ENCODE measurements at regions not wholly inside any gene's neighbourhood (a gene's known extent, or its start where the extent isn't known, plus 50 kb on each side); places are given as distances from the start of the nearest gene placed in this dataset.
"Not testable (repeated sequence)": the region's sequence is repeated elsewhere in the genome, so short reads cannot be mapped to it uniquely, and the experiment has no call there.

DNA sequence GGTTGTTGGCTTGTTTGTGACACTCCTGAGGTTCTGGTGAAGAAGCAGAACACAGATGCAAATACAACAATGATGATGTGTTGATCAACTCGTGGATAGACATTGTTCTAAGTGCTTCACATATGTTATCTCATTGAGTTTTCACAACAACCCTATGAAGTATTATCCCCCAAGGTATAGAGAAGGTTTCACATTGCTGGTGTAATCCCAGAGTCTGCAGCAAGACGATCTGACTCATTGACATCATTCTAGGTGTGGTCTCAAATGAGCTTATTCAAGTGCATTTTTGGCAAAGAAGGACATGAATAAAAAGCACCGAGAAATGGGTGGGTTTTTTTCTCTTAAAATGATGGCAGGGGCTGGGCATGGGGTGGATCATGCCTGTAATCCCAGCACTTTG is 64.1 kb upstream of the SCAF4 start:
- CTCF ChIA-PET: interaction anchor here (1.0 kb wide), 1 partner anchor 10 kb away, joined by 4 read pairs; no protein-coding TSS in a partner anchor
- dilution Hi-C loops (cut with MboI; ENCODE audit: extremely low pct_ligation_motif_present, low sequenced_read_pairs): no loop called here
- no peak for FAIRE-seq

GRCh38 chr21:31790420-31790819 is 58.5 kb upstream of the SCAF4 start:
- H2AFZ ChIP-seq (ENCODE audit: low read depth, low read length); H3K36me3 ChIP-seq (ENCODE audit: control insufficient read depth in 2 of 2, extremely low read depth in 1 of 2, insufficient read depth in 2 of 2, low read length in 2 of 2); intact Hi-C loops (cut with micrococcal nuclease); DNase-seq (ENCODE audit: low read depth, low spot score); BruUV-seq (replicated peaks); CTCF ChIA-PET; dilution Hi-C loops (cut with MboI; ENCODE audit: extremely low pct_ligation_motif_present, low sequenced_read_pairs); H3K4me1 ChIP-seq (ENCODE audit: control insufficient read depth, extremely low read depth, insufficient read depth, low read length); H3K9ac ChIP-seq (replicated peaks; ENCODE audit: extremely low read depth, insufficient read depth, low read length); H3K9me1 ChIP-seq (replicated peaks; ENCODE audit: control insufficient read depth, extremely low read depth, insufficient read depth, low read length); FAIRE-seq; H3K79me2 ChIP-seq (ENCODE audit: control insufficient read depth, insufficient read depth, low read length); H4K20me1 ChIP-seq (replicated peaks; ENCODE audit: control insufficient read depth, extremely low read depth, insufficient read depth, low read length); POLR2A ChIA-PET; H3K9me3 ChIP-seq (replicated peaks; ENCODE audit: control insufficient read depth, insufficient read depth, low read length); H3K27me3 ChIP-seq (ENCODE audit: control insufficient read depth in 2 of 2, insufficient read depth in 2 of 2, low read length in 2 of 2); H3K4me2 ChIP-seq (ENCODE audit: insufficient read depth, low read length); H3K4me3 ChIP-seq (replicated peaks in 1 of 3; ENCODE audit: insufficient read depth in 1 of 3, low read depth in 1 of 3, low read length in 3 of 3); H3K27ac ChIP-seq (ENCODE audit: insufficient read depth, low read depth, low read length): not testable (repeated sequence)

More for the DNA sequence above, 64.1 kb upstream of the SCAF4 start:
- Histone ChIP-seq H3K4me1 (ENCODE audit: control insufficient read depth, extremely low read depth, insufficient read depth, low read length) (no peaks in the 10 kb centered on the region), H3K4me2 (ENCODE audit: insufficient read depth, low read length) (no peak overlapping the region), H2AFZ (ENCODE audit: low read depth, low read length) (no peak overlapping the region), H3K27ac (ENCODE audit: insufficient read depth, low read depth, low read length) (no peak overlapping the region), H3K4me3 (replicated peaks in 1 of 3; ENCODE audit: insufficient read depth in 1 of 3, low read depth in 1 of 3, low read length in 3 of 3) (no peak overlapping the region), H3K79me2 (ENCODE audit: control insufficient read depth, insufficient read depth, low read length) (no peaks in the 10 kb centered on the region), H4K20me1 (replicated peaks; ENCODE audit: control insufficient read depth, extremely low read depth, insufficient read depth, low read length) (no peaks in the 10 kb centered on the region), H3K9me1 (replicated peaks; ENCODE audit: control insufficient read depth, extremely low read depth, insufficient read depth, low read length) (no peaks in the 10 kb centered on the region), H3K9ac (replicated peaks; ENCODE audit: extremely low read depth, insufficient read depth, low read length) (no peak overlapping the region), H3K27me3 (ENCODE audit: control insufficient read depth in 2 of 2, insufficient read depth in 2 of 2, low read length in 2 of 2) (no peaks in the 10 kb centered on the region), H3K36me3 (ENCODE audit: control insufficient read depth in 2 of 2, extremely low read depth in 1 of 2, insufficient read depth in 2 of 2, low read length in 2 of 2) (no peaks in the 10 kb centered on the region), H3K9me3 (replicated peaks; ENCODE audit: control insufficient read depth, insufficient read depth, low read length) (no peaks in the 10 kb centered on the region)
- DNase-seq (ENCODE audit: low read depth, low spot score): no peak
- TF ChIP-seq MYC (IDR thresholded peaks at IDR 0.05; ENCODE audit: low read depth, low read length) (no peak), POLR2A (IDR thresholded peaks at IDR 0.05; ENCODE audit: low read depth, low read length) (no peak), POLR2AphosphoS5 (IDR thresholded peaks at IDR 0.05; ENCODE audit: insufficient read depth, low read depth, low read length) (no peak), FOS (IDR thresholded peaks at IDR 0.05; ENCODE audit: borderline replicate concordance, insufficient read depth, low read length) (no peak), JUN (IDR thresholded peaks at IDR 0.05; ENCODE audit: borderline replicate concordance, insufficient read depth, insufficient read length, low read depth) (no peak)
- no TSS peak for BruUV-seq (replicated peaks)
- POLR2A ChIA-PET: no interaction called here
- intact Hi-C loops (cut with micrococcal nuclease): no loop called here

Data from endothelial cell of umbilical vein (primary cell).